Aorta (tissue), 5 donors: ENCODE measurements at regions not wholly inside any gene's neighbourhood (a gene's known extent, or its start where the extent isn't known, plus 50 kb on each side); places are given as distances from the start of the nearest gene placed in this dataset.

Experiments
- ATAC-seq: fragments of 200-7000 bp; cut with Tn5 transposase; one replicate; pipeline ENCODE4 v1.9.1; 2022; ENCODE audit warnings: moderate library complexity; ENCODE audit not compliant: low FRiP score
- DNase-seq, 2 donors: peaks; one replicate each; pipeline ENCODE4 v3.0.0-alpha.2; 2020
- H3K27ac ChIP-seq, 2 donors: one replicate each; pipeline ENCODE4 v1.5.1; 2013; ENCODE audit warnings: low read length in 2 of 2, mild to moderate bottlenecking in 2 of 2, moderate library complexity in 2 of 2, control low read depth in 1 of 2, inconsistent platforms in 1 of 2, low read depth in 1 of 2
- H3K27me3 ChIP-seq, 2 donors: one replicate each; pipeline ENCODE4 v1.6.1; 2013; ENCODE audit warnings: control low read depth in 1 of 2, low read length in 1 of 2, mild to moderate bottlenecking in 1 of 2, moderate library complexity in 1 of 2; ENCODE audit not compliant: insufficient read depth in 2 of 2, control insufficient read depth in 1 of 2
- H3K36me3 ChIP-seq, 2 donors: one replicate each; pipeline ENCODE4 v1.6.1; 2013; ENCODE audit warnings: control low read depth in 1 of 2, low read length in 1 of 2, mild to moderate bottlenecking in 1 of 2; ENCODE audit not compliant: insufficient read depth in 2 of 2, control insufficient read depth in 1 of 2
- H3K4me1 ChIP-seq, 2 donors: one replicate each; pipeline ENCODE4 v1.6.1; 2013; ENCODE audit warnings: low read length in 2 of 2, control low read depth in 1 of 2, mild to moderate bottlenecking in 1 of 2, moderate library complexity in 1 of 2; ENCODE audit not compliant: insufficient read depth in 2 of 2, control insufficient read depth in 1 of 2
- H3K4me3 ChIP-seq, 2 donors: one replicate each; pipeline ENCODE4 v1.5.1; 2013; ENCODE audit warnings: low read length in 2 of 2, control low read depth in 1 of 2, mild to moderate bottlenecking in 1 of 2
- H3K9me3 ChIP-seq: one replicate; pipeline ENCODE4 v1.6.1; 2013; ENCODE audit warnings: mild to moderate bottlenecking, low read length; ENCODE audit not compliant: control insufficient read depth
- WGBS, 2 donors: extraction: QIAGEN DNeasy Blood & Tissue Kit; methylation state at CpG; one replicate each; pipeline ENCODE4 v1.1.7; 2013; 5-methylcytosine and 5-hydroxymethylcytosine counted together
- intact Hi-C, 2 donors: fragments of 100-400 bp; cut with DNase I; formaldehyde crosslinking; loops; one replicate each; pipeline versions ENCODE4 v1.14.2 to v1.15.0; 2022
- donor health status: healthy with polysubstance abuse.
- donor health status: Bipolar disorder and iron deficiency.
- donor health status: DM: no; HTN: no; CAD: no.
- donor health status: DM: no; HTN: no; CAD: no.
- donor health status: DM: yes; HTN: yes; CAD: no.

- intact Hi-C loops: no loop called here
- H3K27ac ChIP-seq: no peak overlapping the region
- no peaks in the 10 kb centered on the region for H3K4me1 ChIP-seq
- H3K4me3 ChIP-seq: no peak overlapping the region
- no peak for DNase-seq
- H3K27me3 ChIP-seq: no peaks in the 10 kb centered on the region
- no peak for ATAC-seq
- no peaks in the 10 kb centered on the region for H3K36me3 ChIP-seq
- WGBS, 2 donors: 86 to 95% methylated on average over 2 of the region's 2 CpGs
- no peaks in the 10 kb centered on the region for H3K9me3 ChIP-seq
Measured at GRCh38 chr3:87044846-87045245, 53.9 kb upstream of the VGLL3 start.

DNA sequence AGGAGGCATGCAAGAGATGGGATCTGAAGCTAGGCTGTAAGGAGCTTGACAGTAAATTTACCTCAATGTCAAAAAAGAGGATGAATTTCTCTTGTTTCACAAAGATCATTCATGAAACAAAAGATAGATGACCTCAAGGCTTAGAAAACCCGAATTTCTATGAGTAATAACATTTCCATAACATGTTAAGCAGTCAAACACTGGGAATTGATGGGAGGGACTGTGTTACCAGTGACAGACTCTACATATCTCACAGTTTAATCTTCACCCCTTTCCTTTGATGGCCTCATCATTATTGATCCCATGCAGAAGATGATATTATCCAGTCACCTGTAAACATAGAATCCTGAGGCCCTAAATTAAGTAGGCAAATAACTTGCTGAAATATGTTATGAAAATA lies 53.5 kb upstream of the VGLL3 start:
- ATAC-seq (no peak), DNase-seq (no peak)
- H3K9me3 ChIP-seq: no peaks in the 10 kb centered on the region
- H3K27me3 ChIP-seq: no peaks in the 10 kb centered on the region
- H3K4me1 ChIP-seq: no peaks in the 10 kb centered on the region
- intact Hi-C loops: no loop called here
- 58 to 65% methylated on average over 1 of the region's 1 CpG for WGBS, 2 donors
- no peaks in the 10 kb centered on the region for H3K36me3 ChIP-seq
- H3K4me3 ChIP-seq: no peak overlapping the region
- H3K27ac ChIP-seq: no peak overlapping the region

GRCh38 chr3:87041191-87041590 lies 50.2 kb upstream of the VGLL3 start:
- DNase-seq (no peak), ATAC-seq (no peak)
- no peak overlapping the region for H3K27ac ChIP-seq
- no peak overlapping the region for H3K4me3 ChIP-seq
- no peaks in the 10 kb centered on the region for H3K9me3 ChIP-seq
- no peaks in the 10 kb centered on the region for H3K36me3 ChIP-seq
- intact Hi-C loops: no loop called here
- no peaks in the 10 kb centered on the region for H3K27me3 ChIP-seq
- H3K4me1 ChIP-seq: no peaks in the 10 kb centered on the region
- WGBS, 2 donors: 90 to 91% methylated on average over 3 of the region's 3 CpGs
